ENCODE measurements at regions not wholly inside any gene's neighbourhood (a gene's known extent, or its start where the extent isn't known, plus 50 kb on each side); places are given as distances from the start of the nearest gene placed in this dataset.

- TF ChIP-seq CTCF (IDR thresholded peaks at IDR 0.05) (no peak), EP300 (IDR thresholded peaks at IDR 0.05) (no peak), POLR2AphosphoS5 (IDR thresholded peaks at IDR 0.05) (no peak), POLR2A (IDR thresholded peaks at IDR 0.05) (no peak)
Observed at GRCh38 chr13:60214213-60215055, 50.7 kb upstream of the DIAPH3 start.
